ENCODE measurements at regions not wholly inside any gene's neighbourhood (a gene's known extent, or its start where the extent isn't known, plus 50 kb on each side); places are given as distances from the start of the nearest gene placed in this dataset.

- no peak for TF ChIP-seq CTCF (conservative IDR thresholded peaks at IDR 0.05; ENCODE audit: low read depth, low read length)
- no peak overlapping the region for H3K4me3 ChIP-seq (ENCODE audit: low read depth, low read length)
- DNase-seq (ENCODE audit: low read depth): peak; percentile 1
These were observed 368.5 kb upstream of the SYNCRIP start for GRCh38 chr6:86010915-86011786.

- DNase-seq (ENCODE audit: low read depth): no peak
These were observed 354.5 kb upstream of the SYNCRIP start for GRCh38 chr6:85997206-85997605.

GRCh38 chr6:85996034-85996375, 353.3 kb upstream of the SYNCRIP start:
- TF ChIP-seq CTCF (conservative IDR thresholded peaks at IDR 0.05; ENCODE audit: low read depth, low read length): no peak
- no peak for DNase-seq (ENCODE audit: low read depth)
- H3K4me3 ChIP-seq (ENCODE audit: low read depth, low read length): no peak overlapping the region

More at GRCh38 chr6:85997206-85997605, 354.5 kb upstream of the SYNCRIP start:
- H3K4me3 ChIP-seq (ENCODE audit: low read depth, low read length): no peak overlapping the region
- TF ChIP-seq CTCF (conservative IDR thresholded peaks at IDR 0.05; ENCODE audit: low read depth, low read length): no peak

DNA sequence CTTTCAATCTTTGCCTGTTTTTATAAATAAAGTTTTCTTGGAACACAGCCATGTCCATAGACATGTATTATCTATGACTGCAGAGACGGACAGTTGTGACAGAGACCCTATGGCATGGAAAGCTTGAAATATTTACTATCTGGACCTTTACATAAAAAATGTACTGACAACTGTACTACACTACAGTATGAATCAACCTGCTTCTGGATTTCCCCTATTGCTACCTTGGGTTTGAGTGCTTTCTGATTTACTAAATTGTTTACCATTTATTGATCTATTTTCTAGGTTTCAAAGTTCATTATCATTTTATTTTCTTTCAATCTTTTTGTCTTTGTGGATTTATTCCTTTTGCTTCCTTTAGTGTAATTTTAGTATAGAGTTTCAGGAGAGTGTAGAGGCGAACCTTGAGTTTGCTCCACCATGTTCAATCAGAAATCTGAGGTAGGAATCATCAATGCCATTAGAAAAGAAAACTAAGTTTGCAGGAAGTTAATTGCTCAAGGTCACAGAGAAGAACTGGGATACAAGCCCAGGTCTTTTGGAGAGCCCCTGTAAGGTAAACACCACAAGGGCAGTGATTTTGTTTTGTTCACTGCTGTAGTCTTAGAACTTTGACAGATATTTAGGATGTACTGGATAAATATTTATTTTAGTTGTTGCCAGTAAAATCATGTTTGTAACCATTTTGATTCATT, 352.8 kb upstream of the SYNCRIP start:
- no peak for TF ChIP-seq CTCF (conservative IDR thresholded peaks at IDR 0.05; ENCODE audit: low read depth, low read length)
- no peak for DNase-seq (ENCODE audit: low read depth)
- H3K4me3 ChIP-seq (ENCODE audit: low read depth, low read length): no peak overlapping the region

DNA sequence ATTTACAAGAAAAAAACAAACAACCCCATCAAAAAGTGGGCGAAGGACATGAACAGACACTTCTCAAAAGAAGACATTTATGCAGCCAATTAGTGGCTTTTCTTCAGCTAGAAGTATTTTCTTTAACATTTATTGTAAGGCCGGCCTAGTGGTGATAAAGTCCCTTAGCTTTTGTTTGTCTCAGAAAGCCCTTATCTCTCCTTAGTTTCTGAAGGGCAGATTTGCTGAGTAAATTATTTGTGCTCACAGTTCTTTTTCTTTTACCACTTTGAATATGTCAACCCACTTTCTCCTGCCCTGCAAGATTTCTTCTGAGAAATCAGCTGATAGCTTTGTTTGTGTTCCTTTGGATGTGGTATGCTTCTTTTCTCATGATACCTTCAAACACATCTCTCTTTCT, 344.0 kb upstream of the SYNCRIP start:
- TF ChIP-seq CTCF (conservative IDR thresholded peaks at IDR 0.05; ENCODE audit: low read depth, low read length): no peak
- DNase-seq (ENCODE audit: low read depth): no peak
- no peak overlapping the region for H3K4me3 ChIP-seq (ENCODE audit: low read depth, low read length)

DNA sequence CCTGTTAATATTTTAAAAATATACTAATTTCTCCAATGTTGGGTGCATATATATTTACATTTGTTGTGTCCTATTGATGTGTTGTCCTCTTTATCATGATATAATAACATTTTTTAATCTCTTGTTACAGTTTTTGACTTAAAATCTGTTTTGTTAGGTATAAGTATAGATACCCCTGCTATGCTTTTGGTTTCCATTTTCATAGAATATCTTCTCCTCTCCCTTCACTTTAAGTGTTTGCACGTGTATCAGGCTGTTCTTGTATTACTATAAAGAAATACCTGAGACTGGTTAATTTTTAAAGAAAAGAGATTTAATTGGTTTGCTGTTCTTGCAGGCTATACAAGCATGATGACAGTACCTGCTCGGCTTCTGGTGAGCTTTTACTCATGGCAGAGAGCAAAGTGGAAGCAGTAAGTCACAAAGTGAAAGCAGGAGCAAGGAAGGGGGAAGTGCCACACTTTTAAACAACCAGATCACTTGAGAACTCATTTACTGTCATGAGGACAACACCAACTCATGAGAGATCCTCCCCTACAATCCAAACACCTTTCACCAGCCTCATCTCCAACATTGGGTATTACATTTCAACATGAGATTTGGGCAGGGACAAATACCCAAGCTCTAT, 340.5 kb upstream of the SYNCRIP start:
- DNase-seq (ENCODE audit: low read depth): no peak
- H3K4me3 ChIP-seq (ENCODE audit: low read depth, low read length): no peak overlapping the region
- TF ChIP-seq CTCF (conservative IDR thresholded peaks at IDR 0.05; ENCODE audit: low read depth, low read length): no peak

Measured in choroid plexus epithelial cell (primary cell).